ENCODE measurements at regions not wholly inside any gene's neighbourhood (a gene's known extent, or its start where the extent isn't known, plus 50 kb on each side); places are given as distances from the start of the nearest gene placed in this dataset.
"Not testable (repeated sequence)": the region's sequence is repeated elsewhere in the genome, so short reads cannot be mapped to it uniquely, and the experiment has no call there.

GRCh38 chr12:125341422-125341821 is 276.2 kb downstream of the AACS start:
- Histone ChIP-seq H3K27me3 (ENCODE audit: control insufficient read depth, insufficient read depth, low read length) (no peaks in the 10 kb centered on the region), H3K36me3 (ENCODE audit: control insufficient read depth, insufficient read depth, low read length) (no peaks in the 10 kb centered on the region), H3K4me3 (ENCODE audit: low read depth, low read length) (no peak overlapping the region)
- TF ChIP-seq CTCF (IDR thresholded peaks at IDR 0.05; ENCODE audit: insufficient read depth, low read length, poor library complexity, severe bottlenecking), result no peak
- no peak for DNase-seq (ENCODE audit: low read depth)

GRCh38 chr12:125343649-125344048 is 278.4 kb downstream of the AACS start:
- Histone ChIP-seq H3K36me3 (ENCODE audit: control insufficient read depth, insufficient read depth, low read length) (no peaks in the 10 kb centered on the region), H3K27me3 (ENCODE audit: control insufficient read depth, insufficient read depth, low read length) (no peaks in the 10 kb centered on the region), H3K4me3 (ENCODE audit: low read depth, low read length) (no peak overlapping the region)
- no peak for TF ChIP-seq CTCF (IDR thresholded peaks at IDR 0.05; ENCODE audit: insufficient read depth, low read length, poor library complexity, severe bottlenecking)
- DNase-seq (ENCODE audit: low read depth), result no peak

- Histone ChIP-seq H3K36me3 (ENCODE audit: control insufficient read depth, insufficient read depth, low read length) (no peaks in the 10 kb centered on the region), H3K27me3 (ENCODE audit: control insufficient read depth, insufficient read depth, low read length) (no peaks in the 10 kb centered on the region), H3K4me3 (ENCODE audit: low read depth, low read length) (no peak overlapping the region)
- TF ChIP-seq CTCF (IDR thresholded peaks at IDR 0.05; ENCODE audit: insufficient read depth, low read length, poor library complexity, severe bottlenecking), result no peak
- no peak for DNase-seq (ENCODE audit: low read depth)
Measured at GRCh38 chr12:125346362-125346761, 281.1 kb downstream of the AACS start.

- no peak for TF ChIP-seq CTCF (IDR thresholded peaks at IDR 0.05; ENCODE audit: insufficient read depth, low read length, poor library complexity, severe bottlenecking)
Measured at GRCh38 chr12:125351788-125352187, 286.6 kb downstream of the AACS start.

GRCh38 chr12:125353002-125353401 is 287.8 kb downstream of the AACS start:
- not testable (repeated sequence) for H3K36me3 ChIP-seq (ENCODE audit: control insufficient read depth, insufficient read depth, low read length)

More at GRCh38 chr12:125351788-125352187, 286.6 kb downstream of the AACS start:
- no peak for DNase-seq (ENCODE audit: low read depth)
- no peak overlapping the region for H3K4me3 ChIP-seq (ENCODE audit: low read depth, low read length)
- H3K27me3 ChIP-seq (ENCODE audit: control insufficient read depth, insufficient read depth, low read length), result no peaks in the 10 kb centered on the region
- H3K36me3 ChIP-seq (ENCODE audit: control insufficient read depth, insufficient read depth, low read length), result no peaks in the 10 kb centered on the region

GRCh38 chr12:125353871-125354270 is 288.6 kb downstream of the AACS start:
- no peaks in the 10 kb centered on the region for H3K36me3 ChIP-seq (ENCODE audit: control insufficient read depth, insufficient read depth, low read length)

More at GRCh38 chr12:125353002-125353401, 287.8 kb downstream of the AACS start:
- H3K27me3 ChIP-seq (ENCODE audit: control insufficient read depth, insufficient read depth, low read length); DNase-seq (ENCODE audit: low read depth); H3K4me3 ChIP-seq (ENCODE audit: low read depth, low read length): not testable (repeated sequence)

More at GRCh38 chr12:125353871-125354270, 288.6 kb downstream of the AACS start:
- no peaks in the 10 kb centered on the region for H3K27me3 ChIP-seq (ENCODE audit: control insufficient read depth, insufficient read depth, low read length)
- TF ChIP-seq CTCF (IDR thresholded peaks at IDR 0.05; ENCODE audit: insufficient read depth, low read length, poor library complexity, severe bottlenecking), result no peak
- no peak overlapping the region for H3K4me3 ChIP-seq (ENCODE audit: low read depth, low read length)
- DNase-seq (ENCODE audit: low read depth), result no peak
